Limb (tissue), 2 donors: ENCODE measurements at regions not wholly inside any gene's neighbourhood (a gene's known extent, or its start where the extent isn't known, plus 50 kb on each side); places are given as distances from the start of the nearest gene placed in this dataset.

Source experiments
- DNase-seq, 2 donors: peaks; one replicate each; pipeline ENCODE4 v3.0.0-alpha.2; 2016; ENCODE audit errors: extremely low spot score in 2 of 2

DNA sequence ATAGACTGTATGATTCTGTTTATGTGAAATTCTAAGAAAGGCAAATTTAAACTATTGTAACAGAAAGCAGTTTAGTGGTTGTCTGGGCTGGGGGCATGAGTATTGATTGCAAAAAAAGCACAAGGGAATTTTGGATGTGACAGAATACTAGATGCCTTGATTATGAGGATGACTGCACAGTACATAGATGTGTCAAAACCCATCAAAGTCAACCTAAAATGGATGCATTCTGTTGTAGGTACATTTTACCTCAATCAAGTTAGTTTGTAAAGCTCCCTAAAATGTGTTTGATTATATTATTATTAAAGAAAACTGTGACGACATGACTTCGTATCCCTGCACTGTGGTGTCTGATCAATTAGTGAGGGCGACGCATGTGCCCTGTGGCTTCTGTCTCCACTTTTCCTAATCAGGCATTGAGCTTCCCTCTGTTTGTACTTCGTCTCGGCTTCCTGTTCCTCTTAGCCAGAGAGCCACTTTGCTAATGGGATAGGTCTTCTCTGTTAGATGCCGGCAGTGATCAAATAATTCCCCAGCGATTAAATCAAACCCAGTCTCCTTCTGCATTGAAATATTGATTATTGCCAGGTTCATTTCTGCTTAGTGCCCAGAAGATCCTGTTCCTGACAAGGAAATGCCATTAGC, 118.3 kb upstream of the GGTLC1 start:
- no peak for DNase-seq

GRCh38 chr20:24106150-24106800, 117.7 kb upstream of the GGTLC1 start:
- no peak for DNase-seq

DNA sequence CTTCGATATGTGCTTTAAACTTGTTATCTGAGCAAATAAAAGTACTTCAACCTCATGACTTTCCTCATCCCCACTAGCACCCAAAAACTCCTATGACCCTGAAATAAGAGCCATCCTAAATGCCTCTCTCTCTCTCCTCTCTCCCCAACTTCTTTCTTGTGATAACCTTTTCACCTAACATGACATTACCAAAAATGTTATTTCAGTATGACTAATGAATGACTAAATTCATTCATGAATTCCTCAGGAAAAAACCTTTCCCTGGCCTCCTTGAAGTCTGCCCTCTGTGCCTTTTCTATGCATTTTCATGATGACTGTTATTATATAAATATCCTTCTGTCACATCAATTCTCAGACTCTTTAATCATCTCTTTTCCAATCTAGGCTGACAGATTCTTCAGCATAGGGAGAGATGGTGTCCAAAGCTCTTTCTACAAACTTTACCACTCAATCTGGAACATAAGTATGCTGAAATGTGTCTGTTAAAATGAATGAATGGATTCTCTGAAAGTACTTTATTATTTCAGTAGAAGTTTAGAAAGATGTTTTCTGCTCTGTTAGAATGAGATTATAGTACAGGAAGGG, 114.3 kb upstream of the GGTLC1 start:
- DNase-seq: no peak

GRCh38 chr20:24102290-24102689, 113.7 kb upstream of the GGTLC1 start:
- no peak for DNase-seq

DNA sequence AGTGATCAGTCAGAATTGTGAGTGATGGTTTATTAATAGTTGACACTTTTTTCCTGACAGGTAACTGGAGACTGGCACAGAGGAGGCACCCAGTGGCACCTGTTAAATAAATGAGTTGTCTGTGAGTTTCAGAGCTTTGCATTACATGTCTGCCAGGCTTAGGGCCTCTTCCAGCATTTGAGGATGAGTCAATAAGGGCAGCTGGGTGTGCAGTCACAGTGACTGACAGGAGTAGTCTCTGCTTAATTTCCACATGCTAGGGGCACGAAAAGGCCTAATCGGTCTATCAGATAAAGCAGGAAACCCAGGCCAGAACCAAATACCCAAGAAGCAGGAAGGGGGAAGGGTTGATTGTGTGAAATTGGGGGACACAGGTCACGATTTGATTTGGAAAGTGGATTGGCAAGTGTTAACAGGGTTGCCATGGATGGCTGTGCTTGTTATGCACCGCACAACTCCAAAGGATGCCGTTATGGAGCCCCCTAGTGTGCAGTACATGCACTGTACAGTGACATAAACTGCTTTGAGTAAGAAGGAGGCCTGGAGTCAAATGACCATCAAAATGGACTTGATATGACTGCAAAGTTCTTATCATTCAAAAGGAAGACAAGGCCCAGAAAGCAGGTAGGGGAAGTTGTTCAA, 111.9 kb upstream of the GGTLC1 start:
- DNase-seq: peak; percentile 34 to 53

- DNase-seq: no peak
These were observed 110.3 kb upstream of the GGTLC1 start for GRCh38 chr20:24098886-24099285.

DNA sequence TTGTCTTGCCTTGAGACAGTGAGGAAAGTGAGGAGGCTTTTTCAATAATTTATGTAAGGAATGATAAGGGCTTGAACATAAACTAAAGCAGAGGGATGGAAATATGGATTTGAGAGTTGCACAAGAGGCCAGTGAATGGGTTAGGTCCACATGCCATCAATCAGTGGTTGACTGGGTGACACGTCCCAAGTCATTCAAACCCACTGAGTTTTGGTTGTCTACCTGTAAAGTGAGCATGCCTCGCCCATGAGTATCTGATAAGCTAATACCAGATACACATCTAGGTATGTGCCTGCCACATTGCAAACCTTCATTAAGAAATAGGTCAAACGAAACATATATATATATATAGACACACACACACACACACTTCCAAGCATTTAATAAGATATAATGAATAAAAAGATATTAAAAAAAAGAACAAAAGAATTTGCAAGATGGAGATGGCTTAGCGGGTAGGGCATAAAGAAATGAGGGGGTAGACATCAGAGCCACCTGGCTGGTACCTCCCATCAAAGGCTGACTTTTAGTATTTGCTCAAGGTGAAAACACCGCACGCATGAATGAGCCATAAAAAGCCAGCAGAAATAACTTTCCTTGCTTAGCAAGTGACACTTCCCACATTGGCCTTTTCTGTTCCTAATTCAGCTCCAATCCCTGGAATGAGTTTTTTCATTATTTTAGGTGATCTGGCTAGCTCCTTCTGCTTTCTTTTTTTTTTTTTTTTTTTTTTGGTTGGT, 109.1 kb upstream of the GGTLC1 start:
- DNase-seq: no peak

DNA sequence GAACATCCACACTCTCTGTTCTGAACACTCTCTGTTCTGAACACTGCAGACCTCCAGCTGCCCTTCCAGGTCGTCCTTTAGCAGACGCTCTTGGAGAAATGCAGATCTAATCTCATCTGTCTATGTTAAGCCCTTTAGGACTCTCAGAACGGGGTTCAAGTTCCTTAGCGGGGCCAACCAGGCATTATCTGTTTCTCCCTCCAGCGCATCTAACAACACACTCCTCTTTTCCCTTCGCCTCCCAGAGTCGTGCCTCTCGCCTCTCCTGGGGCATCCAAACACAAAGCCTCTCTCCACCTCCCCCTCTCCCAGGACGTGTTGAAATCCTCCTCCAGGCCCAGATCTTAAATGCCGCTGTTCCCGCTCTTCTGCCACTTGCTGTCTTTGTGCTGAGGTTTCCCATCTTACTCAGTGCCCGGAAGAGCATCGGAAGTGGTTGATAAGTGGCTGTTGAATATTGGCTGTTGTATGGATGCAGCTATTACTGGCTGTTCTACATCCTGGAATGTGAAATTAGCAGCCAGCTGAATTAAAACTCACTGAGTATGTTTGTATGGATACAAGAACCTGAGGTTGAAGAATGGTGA, 108.4 kb upstream of the GGTLC1 start:
- DNase-seq: no peak

DNA sequence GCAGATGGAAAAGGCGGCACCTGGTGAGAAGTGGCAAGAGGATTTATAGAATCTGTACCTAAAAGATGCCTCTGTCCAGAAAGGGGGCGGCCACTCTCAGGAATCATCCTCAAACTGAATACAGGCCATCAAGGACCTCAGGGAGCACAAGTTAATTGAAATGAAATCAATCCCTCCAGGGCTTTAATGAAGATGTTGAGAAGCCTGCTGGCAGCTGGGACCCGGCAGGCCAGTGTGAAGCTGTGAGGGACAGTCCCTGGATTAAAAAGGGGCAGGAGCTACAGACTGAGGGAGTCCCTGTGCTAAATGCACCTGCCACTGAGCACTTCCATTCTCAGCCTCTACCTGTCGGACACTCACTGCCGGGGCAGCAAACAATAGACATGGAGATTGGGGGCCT, 107.7 kb upstream of the GGTLC1 start:
- DNase-seq: no peak

- DNase-seq: no peak
These were observed 107.2 kb upstream of the GGTLC1 start for GRCh38 chr20:24095756-24096155.

- no peak for DNase-seq
These were observed 106.7 kb upstream of the GGTLC1 start for GRCh38 chr20:24095303-24095702.

DNA sequence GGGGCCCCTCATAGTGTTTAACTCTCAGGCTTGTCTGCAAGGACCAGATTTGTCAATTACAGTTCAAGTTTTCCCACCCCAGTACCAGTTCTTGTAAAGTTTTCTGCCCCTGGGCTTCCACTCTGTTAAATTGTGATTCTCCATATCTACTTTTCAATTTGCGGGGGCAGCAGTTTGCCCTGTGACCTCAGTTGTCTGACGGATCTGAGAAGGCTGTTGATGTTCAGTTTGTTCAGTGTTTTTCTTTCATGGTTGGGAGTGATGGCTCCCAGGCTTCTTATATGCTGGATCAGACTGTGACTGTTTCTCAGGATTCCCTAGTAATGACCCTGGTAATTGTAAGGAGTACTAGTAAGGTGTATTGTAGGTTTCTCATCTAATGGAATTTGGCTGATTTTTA, 101.0 kb upstream of the GGTLC1 start:
- no peak for DNase-seq

DNA sequence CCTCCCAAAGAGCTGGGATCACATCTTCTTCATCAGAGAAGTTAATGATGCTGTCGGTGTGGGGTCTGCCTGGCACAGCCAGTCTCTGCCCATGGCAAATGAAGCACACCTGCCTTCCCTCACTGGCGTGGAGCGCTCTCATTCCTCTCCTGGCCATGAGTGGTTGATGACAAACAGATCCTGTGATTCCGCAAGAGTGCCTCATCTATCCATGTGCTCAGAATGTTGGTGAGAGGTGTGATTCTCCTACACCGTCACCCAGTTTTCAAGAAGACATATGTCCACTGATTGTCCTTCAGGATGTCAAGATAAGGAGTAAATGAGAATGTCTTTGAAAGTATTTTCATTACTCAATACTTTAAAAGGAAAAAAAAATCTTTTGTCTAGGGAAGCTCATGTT, 97.5 kb upstream of the GGTLC1 start:
- DNase-seq: no peak

DNA sequence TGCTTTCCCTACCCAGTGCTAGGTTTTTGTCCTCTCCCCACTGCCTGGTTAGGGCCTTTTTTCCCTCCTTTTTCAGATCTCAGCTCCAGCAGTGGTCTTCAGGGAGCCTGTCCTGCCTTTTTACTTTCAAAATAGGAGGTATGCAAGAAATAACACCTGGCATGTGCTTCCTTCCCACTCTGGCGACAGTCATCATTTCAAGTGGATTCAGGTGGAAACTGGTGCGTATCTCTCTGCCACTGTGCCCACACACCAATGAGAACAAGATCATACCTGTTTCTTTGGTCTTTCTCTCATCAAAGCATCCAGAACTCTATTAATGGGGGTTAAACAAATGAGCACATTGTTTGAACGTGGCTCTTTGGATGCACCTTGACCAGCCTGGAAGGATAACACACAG, 95.7 kb upstream of the GGTLC1 start:
- no peak for DNase-seq

DNA sequence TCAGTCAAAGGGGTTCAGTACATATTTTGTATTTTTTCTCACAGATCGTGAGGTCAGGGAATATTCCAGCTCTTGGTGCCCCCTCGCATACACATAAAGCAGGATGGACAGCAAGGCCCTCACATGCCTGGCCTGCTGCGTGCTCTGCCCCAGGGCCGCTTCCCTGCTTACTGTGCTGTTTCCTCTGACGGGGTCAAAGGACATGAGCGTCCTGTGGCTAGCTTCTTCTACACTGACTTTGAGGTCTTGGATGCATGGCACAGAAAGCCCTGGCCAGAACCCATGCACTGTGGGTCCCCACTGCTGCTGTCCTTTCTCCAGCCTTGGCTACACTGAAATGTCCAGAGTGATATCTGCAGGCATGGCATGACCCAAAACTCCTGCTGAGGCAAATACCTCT, 92.5 kb upstream of the GGTLC1 start:
- DNase-seq: no peak

GRCh38 chr20:24079661-24080412, 91.3 kb upstream of the GGTLC1 start:
- no peak for DNase-seq

DNA sequence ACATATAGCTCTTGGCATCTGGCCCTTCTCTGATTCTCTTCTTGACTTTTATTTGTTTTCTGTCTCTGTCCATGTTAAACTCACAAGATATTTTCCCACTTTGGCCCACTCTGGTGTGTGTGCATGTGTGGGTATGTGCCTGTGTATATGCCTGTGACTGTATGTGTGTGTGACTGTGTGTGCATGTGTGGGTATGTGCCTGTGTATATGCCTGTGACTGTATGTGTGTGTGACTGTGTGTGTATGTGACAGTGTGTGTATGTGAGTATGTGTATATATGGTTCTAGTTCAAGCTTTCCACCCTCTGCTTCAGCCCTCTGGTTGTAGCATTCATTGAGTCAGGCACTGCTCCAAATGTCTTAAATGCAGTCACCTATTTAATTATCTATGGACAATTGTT, 88.6 kb upstream of the GGTLC1 start:
- DNase-seq: no peak

DNA sequence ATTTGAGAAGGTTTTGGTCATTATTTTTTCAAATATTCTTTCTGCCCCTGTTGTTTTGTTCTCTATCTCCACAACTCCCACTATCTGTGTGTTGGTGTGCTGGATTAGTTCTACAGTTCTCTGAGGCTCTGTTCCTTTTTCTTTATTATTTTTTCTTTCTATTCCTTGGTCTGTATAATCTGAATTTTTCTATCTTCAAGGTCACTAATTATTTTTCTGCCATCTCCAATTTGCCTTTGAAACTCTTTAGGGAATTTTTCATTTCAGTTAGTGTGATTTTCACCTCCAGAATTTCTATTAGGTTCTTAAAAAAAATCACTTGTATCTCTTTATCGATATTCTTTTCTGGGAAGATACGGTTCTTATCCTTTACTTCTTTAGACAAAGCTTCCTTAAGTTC, 82.1 kb upstream of the GGTLC1 start:
- DNase-seq: no peak

DNA sequence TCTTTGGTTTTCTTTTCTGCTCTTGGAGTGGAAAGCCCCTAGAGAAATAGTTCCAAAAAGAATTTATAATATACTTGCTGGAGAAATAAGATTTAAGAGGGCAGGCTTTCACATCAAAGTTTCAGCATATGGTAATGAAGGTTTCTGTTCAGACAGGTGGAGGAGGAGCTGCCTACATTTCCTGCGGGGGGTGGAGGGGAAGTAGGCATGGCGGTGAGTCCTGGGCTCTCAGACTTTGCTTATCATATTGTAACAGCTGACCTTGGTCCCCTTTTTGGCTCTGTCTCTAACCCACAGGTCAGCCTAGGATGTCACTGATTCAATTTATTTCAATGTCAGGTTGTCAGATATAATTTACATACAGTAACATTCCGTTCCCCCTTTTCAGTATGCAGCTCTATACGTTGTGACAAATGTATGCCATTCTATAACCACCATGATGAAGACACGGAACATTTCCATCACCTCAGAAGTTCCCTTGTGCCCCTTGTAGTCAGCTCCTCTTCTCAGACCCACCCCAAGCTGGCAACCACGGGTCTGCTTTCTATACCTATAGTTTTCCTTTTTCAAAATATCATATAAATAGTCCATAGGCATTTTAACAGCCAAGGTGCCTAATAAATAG, 77.6 kb upstream of the GGTLC1 start:
- DNase-seq: no peak

DNA sequence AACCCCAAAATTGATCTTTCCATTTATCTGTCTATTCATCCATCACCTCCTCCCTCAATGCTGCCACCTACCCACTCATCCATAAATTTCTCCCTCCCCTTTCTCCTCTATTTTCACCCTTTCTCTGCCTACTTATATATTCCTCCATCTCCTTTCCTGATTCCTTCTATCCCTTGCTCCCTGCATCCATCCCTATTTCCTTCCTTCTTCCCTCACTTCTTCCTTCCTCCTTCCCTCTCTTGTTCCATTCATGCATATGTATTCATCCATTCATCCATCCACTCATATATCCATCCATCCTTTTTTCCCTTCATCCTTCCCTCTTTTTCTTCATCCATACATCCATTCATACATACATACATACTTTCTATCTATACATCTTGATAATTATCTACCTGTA, 76.3 kb upstream of the GGTLC1 start:
- no peak for DNase-seq
